ENCODE measurements at regions not wholly inside any gene's neighbourhood (a gene's known extent, or its start where the extent isn't known, plus 50 kb on each side); places are given as distances from the start of the nearest gene placed in this dataset.

DNA sequence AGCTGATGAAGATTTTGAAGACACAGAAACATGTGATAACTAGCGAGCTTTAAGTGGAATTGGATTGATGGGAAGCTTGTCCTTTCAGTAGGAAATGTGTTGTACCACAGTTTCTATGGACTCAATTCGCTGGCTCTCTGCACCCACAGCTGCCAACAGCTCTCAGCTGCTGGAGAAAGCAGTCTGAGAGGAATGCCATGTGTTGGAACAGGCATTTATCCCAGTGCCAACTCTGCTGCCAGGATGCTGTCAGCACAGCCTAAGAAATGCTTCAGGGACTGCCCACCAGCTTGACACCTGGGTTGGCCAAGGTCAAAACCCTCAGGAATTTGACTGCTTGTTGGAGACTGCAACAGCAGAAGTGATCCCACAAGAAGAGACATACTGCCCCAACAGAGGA, 193.0 kb upstream of the THSD7B start:
- Histone ChIP-seq H3K79me2 (ENCODE audit: control insufficient read depth, insufficient read depth, low read length) (no peaks in the 10 kb centered on the region), H3K9me3 (replicated peaks; ENCODE audit: control insufficient read depth, insufficient read depth, low read depth, low read length) (no peaks in the 10 kb centered on the region), H3K27ac (ENCODE audit: extremely low read depth, low read depth, low read length) (no peak overlapping the region), H3K27me3 (ENCODE audit: control insufficient read depth in 2 of 2, insufficient read depth in 2 of 2, low read length in 2 of 2) (no peaks in the 10 kb centered on the region), H3K9ac (ENCODE audit: insufficient read depth in 1 of 2, low read depth in 2 of 2, low read length in 2 of 2) (no peak overlapping the region), H3K4me3 (no peak overlapping the region), H3K36me3 (ENCODE audit: control insufficient read depth, insufficient read depth, low read length) (no peaks in the 10 kb centered on the region), H3K4me1 (replicated peaks in 1 of 2; ENCODE audit: control insufficient read depth in 2 of 2, insufficient read depth in 2 of 2, low read length in 2 of 2) (no peaks in the 10 kb centered on the region), H4K20me1 (replicated peaks; ENCODE audit: control insufficient read depth, insufficient read depth, low read length) (no peaks in the 10 kb centered on the region), H2AFZ (ENCODE audit: low read depth, low read length) (no peak overlapping the region), H3K9me1 (ENCODE audit: control insufficient read depth, insufficient read depth, low read length) (no peaks in the 10 kb centered on the region), H3K4me2 (ENCODE audit: insufficient read depth, low read length) (no peak overlapping the region)
- WGBS (ENCODE audit: insufficient coverage, low coverage, missing lambda C conversion rate): 2% methylated on average over 2 of the region's 2 CpGs
- intact Hi-C loops (cut with micrococcal nuclease) (no loop called here), in situ Hi-C loops (cut with MboI) (no loop called here)
- no peak for ATAC-seq
- ChIA-PET CTCF (ENCODE audit: low intra/inter-chr PET ratio) (no interaction called here), POLR2A (no interaction called here)
- no peak for TF ChIP-seq ATF7 (IDR thresholded peaks at IDR 0.05)
- TF ChIP-seq PYGO2 (tag; IDR thresholded peaks at IDR 0.05): no peak
- no peak for TF ChIP-seq YBX1 (IDR thresholded peaks at IDR 0.05)
- no peak for FAIRE-seq
- no TSS peak for BruUV-seq (replicated peaks)
- DNase-seq (ENCODE audit: extremely low read depth in 1 of 4, low spot score in 3 of 4): no peak

DNA sequence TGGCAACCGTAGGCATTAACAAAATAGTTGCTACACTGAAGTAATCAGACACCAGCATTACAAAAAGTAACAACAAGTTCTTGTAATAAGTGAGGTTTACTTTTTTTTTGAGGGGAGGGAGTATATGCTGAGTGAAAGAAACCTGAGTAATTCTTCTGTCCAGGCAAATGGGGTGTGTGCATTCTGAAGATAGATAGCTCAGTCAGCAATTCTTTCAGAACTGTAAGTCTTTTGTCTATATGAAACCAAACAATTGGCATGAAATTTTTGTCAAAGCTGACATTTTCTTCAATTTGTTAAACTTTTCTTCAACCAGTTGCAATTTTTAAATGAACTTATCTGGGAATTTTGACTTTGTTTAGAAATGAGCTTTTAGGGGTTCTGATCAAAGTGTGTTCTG, 208.1 kb upstream of the THSD7B start:
- POLR2A ChIA-PET: no interaction called here
- FAIRE-seq: no peak
- no peak overlapping the region for H3K4me2 ChIP-seq (ENCODE audit: insufficient read depth, low read length)
- H3K4me3 ChIP-seq: no peak overlapping the region
- no peaks in the 10 kb centered on the region for H3K36me3 ChIP-seq (ENCODE audit: control insufficient read depth, insufficient read depth, low read length)
- CTCF ChIA-PET (ENCODE audit: low intra/inter-chr PET ratio): no interaction called here
- no peaks in the 10 kb centered on the region for H4K20me1 ChIP-seq (replicated peaks; ENCODE audit: control insufficient read depth, insufficient read depth, low read length)
- ATAC-seq: no peak
- H2AFZ ChIP-seq (ENCODE audit: low read depth, low read length): no peak overlapping the region
- no peak for DNase-seq (ENCODE audit: extremely low read depth in 1 of 4, low spot score in 3 of 4)
- intact Hi-C loops (cut with micrococcal nuclease) (no loop called here), in situ Hi-C loops (cut with MboI) (no loop called here)
- H3K9ac ChIP-seq (ENCODE audit: insufficient read depth in 1 of 2, low read depth in 2 of 2, low read length in 2 of 2): no peak overlapping the region
- BruUV-seq (replicated peaks): no TSS peak
- no peaks in the 10 kb centered on the region for H3K27me3 ChIP-seq (ENCODE audit: control insufficient read depth in 2 of 2, insufficient read depth in 2 of 2, low read length in 2 of 2)
- H3K9me1 ChIP-seq (ENCODE audit: control insufficient read depth, insufficient read depth, low read length): no peaks in the 10 kb centered on the region
- no peak overlapping the region for H3K27ac ChIP-seq (ENCODE audit: extremely low read depth, low read depth, low read length)
- 0% methylated on average over 1 of the region's 1 CpG for WGBS (ENCODE audit: insufficient coverage, low coverage, missing lambda C conversion rate)
- no peaks in the 10 kb centered on the region for H3K79me2 ChIP-seq (ENCODE audit: control insufficient read depth, insufficient read depth, low read length)
- no peaks in the 10 kb centered on the region for H3K9me3 ChIP-seq (replicated peaks; ENCODE audit: control insufficient read depth, insufficient read depth, low read depth, low read length)
- no peaks in the 10 kb centered on the region for H3K4me1 ChIP-seq (replicated peaks in 1 of 2; ENCODE audit: control insufficient read depth in 2 of 2, insufficient read depth in 2 of 2, low read length in 2 of 2)
- TF ChIP-seq, protein P1, sequence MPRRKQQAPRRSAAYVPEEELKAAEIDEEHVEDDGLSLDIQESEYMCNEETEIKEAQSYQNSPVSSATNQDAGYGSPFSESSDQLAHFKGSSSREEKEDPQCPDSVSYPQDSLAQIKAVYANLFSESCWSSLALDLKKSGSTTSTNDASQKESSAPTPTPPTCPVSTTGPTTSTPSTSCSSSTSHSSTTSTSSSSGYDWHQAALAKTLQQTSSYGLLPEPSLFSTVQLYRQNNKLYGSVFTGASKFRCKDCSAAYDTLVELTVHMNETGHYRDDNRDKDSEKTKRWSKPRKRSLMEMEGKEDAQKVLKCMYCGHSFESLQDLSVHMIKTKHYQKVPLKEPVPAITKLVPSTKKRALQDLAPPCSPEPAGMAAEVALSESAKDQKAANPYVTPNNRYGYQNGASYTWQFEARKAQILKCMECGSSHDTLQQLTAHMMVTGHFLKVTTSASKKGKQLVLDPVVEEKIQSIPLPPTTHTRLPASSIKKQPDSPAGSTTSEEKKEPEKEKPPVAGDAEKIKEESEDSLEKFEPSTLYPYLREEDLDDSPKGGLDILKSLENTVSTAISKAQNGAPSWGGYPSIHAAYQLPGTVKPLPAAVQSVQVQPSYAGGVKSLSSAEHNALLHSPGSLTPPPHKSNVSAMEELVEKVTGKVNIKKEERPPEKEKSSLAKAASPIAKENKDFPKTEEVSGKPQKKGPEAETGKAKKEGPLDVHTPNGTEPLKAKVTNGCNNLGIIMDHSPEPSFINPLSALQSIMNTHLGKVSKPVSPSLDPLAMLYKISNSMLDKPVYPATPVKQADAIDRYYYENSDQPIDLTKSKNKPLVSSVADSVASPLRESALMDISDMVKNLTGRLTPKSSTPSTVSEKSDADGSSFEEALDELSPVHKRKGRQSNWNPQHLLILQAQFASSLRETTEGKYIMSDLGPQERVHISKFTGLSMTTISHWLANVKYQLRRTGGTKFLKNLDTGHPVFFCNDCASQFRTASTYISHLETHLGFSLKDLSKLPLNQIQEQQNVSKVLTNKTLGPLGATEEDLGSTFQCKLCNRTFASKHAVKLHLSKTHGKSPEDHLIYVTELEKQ (CRISPR knock-in tag; IDR thresholded peaks at IDR 0.05): no peak
- TF ChIP-seq ZNF316 (IDR thresholded peaks at IDR 0.05) (peak; percentile 24; the same call in 1 of the 2 replicates), C11orf30 (IDR thresholded peaks at IDR 0.05; ENCODE audit: low read depth) (0 out of 2 replicates have a peak, but pooled peaks have one; percentile 9), TAF7 (tag; IDR thresholded peaks at IDR 0.05) (no peak), TOE1 (IDR thresholded peaks at IDR 0.05; ENCODE audit: borderline replicate concordance) (no peak), TOE1 (CRISPR knock-in tag; IDR thresholded peaks at IDR 0.05; ENCODE audit: borderline replicate concordance, low read depth) (no peak)
- TF ChIP-seq, protein P2, sequence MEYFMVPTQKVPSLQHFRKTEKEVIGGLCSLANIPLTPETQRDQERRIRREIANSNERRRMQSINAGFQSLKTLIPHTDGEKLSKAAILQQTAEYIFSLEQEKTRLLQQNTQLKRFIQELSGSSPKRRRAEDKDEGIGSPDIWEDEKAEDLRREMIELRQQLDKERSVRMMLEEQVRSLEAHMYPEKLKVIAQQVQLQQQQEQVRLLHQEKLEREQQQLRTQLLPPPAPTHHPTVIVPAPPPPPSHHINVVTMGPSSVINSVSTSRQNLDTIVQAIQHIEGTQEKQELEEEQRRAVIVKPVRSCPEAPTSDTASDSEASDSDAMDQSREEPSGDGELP (CRISPR knock-in tag; IDR thresholded peaks at IDR 0.05; ENCODE audit: borderline replicate concordance): no peak
